Karpas-422 (cell line): ENCODE measurements at regions not wholly inside any gene's neighbourhood (a gene's known extent, or its start where the extent isn't known, plus 50 kb on each side); places are given as distances from the start of the nearest gene placed in this dataset.
A peak's percentile ranks its signal among the peaks of the same experiment; 100 is the strongest.

ENCODE experiments used
- DNase-seq: peaks from one replicate; pipeline ENCODE4 v3.0.0-alpha.2; 2015
- H2AFZ ChIP-seq: fragments of 200-600 bp; sonication (generic); 2 replicates; pipeline ENCODE4 v1.6.1; 2014; ENCODE audit warnings: antibody characterized with exemption, low read length, mixed read lengths
- H3K27ac ChIP-seq: fragments of 200-600 bp; sonication (generic); 2 replicates; pipeline ENCODE4 v1.5.1; 2014; ENCODE audit warnings: mild to moderate bottlenecking, low read length, moderate library complexity
- H3K27me3 ChIP-seq: fragments of 200-600 bp; sonication (generic); 2 replicates; pipeline ENCODE4 v1.6.1; 2014; ENCODE audit warnings: low read length, mixed read lengths
- H3K36me3 ChIP-seq: fragments of 200-600 bp; sonication (generic); 2 replicates; pipeline ENCODE4 v1.6.1; 2014; ENCODE audit warnings: low read length, mixed read lengths; ENCODE audit not compliant: insufficient read depth
- H3K4me1 ChIP-seq: fragments of 200-600 bp; sonication (generic); 2 replicates; pipeline ENCODE4 v1.6.1; 2014; ENCODE audit warnings: mild to moderate bottlenecking, low read length, mixed read lengths
- H3K4me2 ChIP-seq: fragments of 200-600 bp; sonication (generic); 2 replicates; pipeline ENCODE4 v1.6.1; 2014; ENCODE audit warnings: low read length, low read depth, mild to moderate bottlenecking; ENCODE audit not compliant: poor library complexity, severe bottlenecking
- H3K4me3 ChIP-seq: fragments of 200-600 bp; sonication (generic); 2 replicates; pipeline ENCODE4 v1.5.1; 2014; ENCODE audit warnings: mild to moderate bottlenecking, antibody characterized with exemption, low read length, mixed read lengths
- H3K79me2 ChIP-seq: fragments of 200-600 bp; sonication (generic); 2 replicates; pipeline ENCODE4 v1.6.1; 2014; ENCODE audit warnings: mild to moderate bottlenecking, low read length, mixed read lengths
- H3K9ac ChIP-seq: fragments of 200-600 bp; sonication (generic); 2 replicates; pipeline ENCODE4 v1.6.0; 2014; ENCODE audit warnings: low read length
- H3K9me2 ChIP-seq: fragments of 200-600 bp; sonication (generic), shearing (Covaris generic); replicated peaks from 2 replicates; pipeline ENCODE4 v1.6.0; 2014; ENCODE audit warnings: mild to moderate bottlenecking, low read length, moderate library complexity; ENCODE audit not compliant: insufficient read depth
- H3K9me3 ChIP-seq: fragments of 300-700, 200-600 bp; sonication (generic); 2 replicates; pipeline ENCODE4 v1.6.1; 2014; ENCODE audit warnings: low read length, mixed read lengths
- H4K20me1 ChIP-seq: fragments of 200-600 bp; sonication (generic); 2 replicates; pipeline ENCODE4 v1.6.1; 2014; ENCODE audit warnings: mild to moderate bottlenecking, antibody characterized with exemption, low read length, low read depth; ENCODE audit not compliant: insufficient read depth

DNA sequence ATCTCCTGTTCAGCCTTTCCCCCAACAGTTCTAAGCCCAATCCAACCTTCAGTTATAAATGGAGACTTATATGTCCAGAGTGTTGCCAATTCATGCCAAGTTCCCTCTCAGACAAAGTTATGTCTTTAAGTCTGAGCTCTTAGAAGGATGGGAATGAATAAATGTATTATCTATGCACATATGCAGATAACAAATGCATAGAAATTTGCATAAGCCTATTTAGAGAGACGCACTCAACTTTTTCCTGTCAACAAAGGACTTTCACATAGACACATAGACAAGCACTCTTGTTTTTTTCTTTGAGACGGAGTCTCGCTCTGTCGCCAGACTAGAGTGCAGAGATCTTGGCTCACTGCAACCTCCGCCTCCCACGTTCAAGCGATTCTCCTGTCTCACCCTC lies 95.1 kb downstream of the SOX9 start:
- Histone ChIP-seq H4K20me1 (no peaks in the 10 kb centered on the region), H3K4me2 (no peak overlapping the region), H3K36me3 (no peaks in the 10 kb centered on the region), H2AFZ (no peak overlapping the region), H3K9me3 (no peaks in the 10 kb centered on the region), H3K27me3 (no peaks in the 10 kb centered on the region), H3K4me3 (no peak overlapping the region), H3K27ac (no peak overlapping the region), H3K4me1 (peaks cover 21% of the 10 kb centered on the region), H3K9me2 (no peaks in the 10 kb centered on the region), H3K79me2 (no peaks in the 10 kb centered on the region), H3K9ac (no peak overlapping the region)
- DNase-seq, result no peak

DNA sequence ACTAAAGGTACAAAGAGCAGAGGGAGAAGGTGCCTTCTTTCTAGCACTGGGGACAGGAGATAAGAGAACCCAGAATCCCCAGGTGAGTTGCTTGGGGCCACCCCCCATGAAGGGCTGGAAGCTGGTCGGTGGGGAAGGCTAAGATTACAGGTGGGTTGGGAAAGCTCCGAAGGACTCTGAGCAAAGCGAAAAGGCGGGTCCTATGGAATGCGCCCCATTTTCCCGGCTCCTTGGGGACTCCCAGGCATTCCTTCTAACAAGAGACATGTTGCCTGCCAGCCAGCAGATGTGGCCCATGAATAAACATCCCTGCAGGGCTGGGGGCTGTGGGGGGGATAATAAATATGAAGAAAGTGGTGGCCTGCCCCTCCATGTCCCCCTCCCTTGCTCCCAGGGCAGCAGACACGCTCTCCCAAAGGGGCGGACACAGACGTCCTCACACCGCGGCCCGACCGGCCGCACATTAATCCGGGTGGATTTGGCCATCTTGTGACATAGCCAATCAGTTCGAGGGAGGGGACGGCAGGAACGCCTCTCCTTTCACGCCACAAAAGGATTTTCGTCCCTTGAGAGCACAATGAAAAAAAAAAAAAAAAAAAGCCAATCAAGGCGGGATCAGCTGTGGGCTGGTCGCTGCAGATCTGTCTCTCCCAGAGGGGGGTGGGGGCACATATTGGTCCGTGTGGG lies 98.5 kb downstream of the SOX9 start:
- Histone ChIP-seq H2AFZ (no peak overlapping the region), H4K20me1 (no peaks in the 10 kb centered on the region), H3K9me2 (no peaks in the 10 kb centered on the region), H3K36me3 (no peaks in the 10 kb centered on the region), H3K9me3 (no peaks in the 10 kb centered on the region), H3K79me2 (no peaks in the 10 kb centered on the region), H3K27ac (no peak overlapping the region), H3K27me3 (no peaks in the 10 kb centered on the region), H3K4me3 (no peak overlapping the region), H3K9ac (no peak overlapping the region), H3K4me1 (peaks cover 31% of the 10 kb centered on the region), H3K4me2 (no peak overlapping the region)
- no peak for DNase-seq

DNA sequence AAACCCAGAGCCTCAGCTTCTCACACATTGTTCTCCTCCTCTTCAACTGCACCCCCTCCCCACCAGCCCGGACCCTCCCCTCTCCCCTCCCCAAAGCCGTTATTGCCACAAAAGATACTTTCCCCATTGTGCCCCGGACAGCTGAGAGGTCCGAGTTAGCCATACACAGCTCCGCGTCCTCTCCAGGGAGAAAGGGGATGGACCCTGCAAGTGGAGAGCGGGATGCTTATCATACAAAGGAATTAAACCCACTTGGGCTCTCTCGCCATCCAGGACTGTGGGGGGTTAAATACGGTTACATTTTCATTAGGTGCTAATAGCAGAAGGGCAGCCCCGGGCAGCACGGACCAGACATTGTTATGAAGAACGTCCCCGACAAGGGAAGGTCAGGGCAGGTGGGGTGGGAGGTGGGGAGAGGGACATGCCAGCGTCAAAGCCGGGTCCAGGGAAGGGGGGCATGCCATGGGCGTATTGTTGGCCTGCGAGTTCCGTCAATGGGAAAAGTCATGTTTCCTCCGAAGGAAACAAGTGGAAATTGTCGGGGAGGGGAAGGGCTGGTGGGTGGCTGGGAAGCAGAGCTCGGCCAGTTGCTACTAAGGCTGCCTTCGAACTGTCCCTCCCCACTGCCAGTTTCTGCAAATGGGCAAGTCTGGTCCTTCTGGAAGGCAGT lies 99.1 kb downstream of the SOX9 start:
- Histone ChIP-seq H2AFZ (no peak overlapping the region), H3K4me2 (no peak overlapping the region), H3K4me3 (no peak overlapping the region), H3K27ac (no peak overlapping the region), H3K79me2 (no peaks in the 10 kb centered on the region), H3K27me3 (no peaks in the 10 kb centered on the region), H3K4me1 (peaks cover 29% of the 10 kb centered on the region), H3K9me3 (no peaks in the 10 kb centered on the region), H3K9ac (no peak overlapping the region), H3K36me3 (no peaks in the 10 kb centered on the region), H4K20me1 (no peaks in the 10 kb centered on the region), H3K9me2 (no peaks in the 10 kb centered on the region)
- DNase-seq, result no peak

DNA sequence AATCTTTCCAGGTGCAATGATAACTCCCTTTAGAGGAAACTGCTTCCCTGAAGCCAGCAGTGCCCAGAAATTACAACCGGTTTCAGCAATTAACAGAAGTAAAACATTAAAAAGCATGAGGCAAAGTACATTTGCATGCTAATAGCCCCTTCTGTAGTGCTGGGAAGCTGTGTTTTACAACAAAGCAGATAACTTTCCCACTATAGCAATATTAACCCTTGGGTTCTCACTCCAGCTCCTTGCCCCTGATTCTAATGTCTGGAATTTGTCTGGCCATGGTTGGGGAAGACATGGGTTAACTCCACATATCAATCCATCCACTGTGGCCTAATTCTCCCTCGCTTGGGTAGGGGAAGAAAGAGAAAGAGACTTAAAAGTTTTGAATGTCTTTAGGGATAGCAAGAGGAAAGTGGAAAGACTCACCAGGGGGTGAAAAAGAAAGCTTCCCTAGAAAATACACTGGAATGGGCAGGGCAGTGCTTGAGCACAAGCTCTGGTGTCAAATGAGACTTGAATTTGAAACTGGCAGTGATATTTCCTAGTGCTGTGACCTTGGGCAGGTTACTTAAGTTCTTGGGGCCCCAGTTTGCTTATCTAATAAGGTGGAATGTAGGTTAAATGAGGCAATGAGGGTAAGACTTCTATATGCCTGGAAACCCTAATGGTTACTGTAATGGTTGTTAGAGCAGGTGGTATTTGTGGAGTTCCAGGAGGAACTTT lies 102.0 kb downstream of the SOX9 start:
- no peak for DNase-seq
- Histone ChIP-seq H3K79me2 (no peaks in the 10 kb centered on the region), H3K4me2 (peak overlapping the region; percentile 24), H2AFZ (no peak overlapping the region; the same call in 1 of the 2 replicates), H3K9me3 (no peaks in the 10 kb centered on the region), H3K4me1 (peaks cover 15% of the 10 kb centered on the region), H3K27me3 (no peaks in the 10 kb centered on the region), H4K20me1 (no peaks in the 10 kb centered on the region), H3K27ac (no peak overlapping the region), H3K4me3 (no peak overlapping the region), H3K9ac (no peak overlapping the region), H3K36me3 (no peaks in the 10 kb centered on the region), H3K9me2 (no peaks in the 10 kb centered on the region)

DNA sequence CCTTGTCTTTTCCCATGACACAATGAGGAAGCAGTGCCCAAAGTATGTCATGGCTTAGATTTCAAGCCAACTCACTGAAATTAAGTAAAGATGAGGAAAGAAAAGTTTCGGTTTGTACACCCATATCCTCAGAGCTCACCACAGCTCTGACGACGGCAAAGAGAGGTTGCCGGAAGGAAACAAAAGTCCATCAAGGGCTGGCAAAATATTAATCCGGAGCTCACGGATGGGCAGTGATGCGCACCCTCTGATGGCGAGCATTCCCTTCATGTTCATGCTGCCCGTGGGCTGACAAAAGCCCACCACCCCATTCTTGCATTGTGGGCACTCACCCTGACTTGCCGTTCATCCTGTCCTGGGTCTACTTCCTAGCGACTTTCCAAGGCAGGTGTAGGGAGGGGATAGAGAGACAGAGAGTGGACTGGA lies 103.1 kb downstream of the SOX9 start:
- Histone ChIP-seq H3K4me2 (no peak overlapping the region), H2AFZ (no peak overlapping the region), H3K36me3 (no peaks in the 10 kb centered on the region), H3K9me2 (no peaks in the 10 kb centered on the region), H3K4me3 (no peak overlapping the region), H3K27ac (no peak overlapping the region), H3K9me3 (no peaks in the 10 kb centered on the region), H3K4me1 (peaks cover 15% of the 10 kb centered on the region), H4K20me1 (no peaks in the 10 kb centered on the region), H3K9ac (no peak overlapping the region), H3K79me2 (no peaks in the 10 kb centered on the region), H3K27me3 (no peaks in the 10 kb centered on the region)
- no peak for DNase-seq

DNA sequence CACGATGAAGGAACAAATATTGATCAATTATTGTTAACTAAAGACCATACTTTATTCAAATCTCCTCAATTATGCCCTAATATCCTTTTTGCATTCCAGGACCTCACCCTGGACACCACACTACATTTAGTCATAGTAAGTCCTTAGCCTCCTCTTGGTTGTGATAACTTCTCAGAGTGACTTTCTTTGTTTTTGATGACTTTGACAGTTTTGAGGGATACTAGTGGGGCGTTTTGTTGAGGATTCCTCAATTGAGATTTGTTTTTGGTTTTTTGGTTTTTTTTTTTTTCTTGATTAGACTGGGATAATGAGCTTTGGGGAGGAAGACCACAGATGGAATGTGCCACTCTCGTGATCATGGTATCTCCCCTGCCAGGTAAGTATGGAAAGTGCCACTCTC lies 105.5 kb downstream of the SOX9 start:
- H2AFZ ChIP-seq, result no peak overlapping the region
- no peak overlapping the region for H3K27ac ChIP-seq
- no peak for DNase-seq
- peaks cover 10% of the 10 kb centered on the region for H3K4me1 ChIP-seq
- H3K9ac ChIP-seq, result no peak overlapping the region
- H3K9me2 ChIP-seq, result no peaks in the 10 kb centered on the region
- H3K9me3 ChIP-seq, result no peaks in the 10 kb centered on the region
- no peaks in the 10 kb centered on the region for H3K36me3 ChIP-seq
- no peaks in the 10 kb centered on the region for H3K27me3 ChIP-seq
- no peaks in the 10 kb centered on the region for H3K79me2 ChIP-seq
- no peaks in the 10 kb centered on the region for H4K20me1 ChIP-seq
- no peak overlapping the region for H3K4me2 ChIP-seq
- H3K4me3 ChIP-seq, result no peak overlapping the region

DNA sequence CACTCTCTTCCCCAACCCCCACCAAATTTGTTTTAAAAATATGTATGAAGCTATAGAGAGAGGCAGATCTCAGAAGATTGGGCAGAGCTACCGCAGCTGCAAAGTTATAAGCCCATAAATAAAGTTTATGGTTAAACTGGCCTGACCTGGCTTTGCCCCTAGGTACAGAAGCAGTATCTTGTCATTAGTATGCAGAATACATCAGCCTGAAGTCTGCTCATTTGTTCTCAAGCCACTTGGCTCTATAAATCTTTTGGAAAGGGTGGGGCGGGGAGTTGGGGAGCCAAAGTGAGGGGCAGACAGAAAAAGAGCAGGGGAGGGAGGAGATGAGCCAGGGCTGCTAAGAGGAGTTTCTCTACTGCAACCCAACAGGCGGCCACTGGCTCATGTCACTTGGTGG lies 113.2 kb downstream of the SOX9 start:
- Histone ChIP-seq H3K9me3 (no peaks in the 10 kb centered on the region), H3K4me2 (peak overlapping the region; percentile 56), H3K4me1 (peaks cover 51% of the 10 kb centered on the region), H3K27ac (peak overlapping the region; percentile 89), H3K27me3 (peaks cover 2% of the 10 kb centered on the region; the same call in 1 of the 2 replicates), H3K9me2 (no peaks in the 10 kb centered on the region), H3K9ac (peak overlapping the region; percentile 54), H3K79me2 (no peaks in the 10 kb centered on the region), H4K20me1 (no peaks in the 10 kb centered on the region), H2AFZ (no peak overlapping the region), H3K4me3 (no peak overlapping the region), H3K36me3 (no peaks in the 10 kb centered on the region; the same call in 1 of the 2 replicates)
- DNase-seq, result no peak

DNA sequence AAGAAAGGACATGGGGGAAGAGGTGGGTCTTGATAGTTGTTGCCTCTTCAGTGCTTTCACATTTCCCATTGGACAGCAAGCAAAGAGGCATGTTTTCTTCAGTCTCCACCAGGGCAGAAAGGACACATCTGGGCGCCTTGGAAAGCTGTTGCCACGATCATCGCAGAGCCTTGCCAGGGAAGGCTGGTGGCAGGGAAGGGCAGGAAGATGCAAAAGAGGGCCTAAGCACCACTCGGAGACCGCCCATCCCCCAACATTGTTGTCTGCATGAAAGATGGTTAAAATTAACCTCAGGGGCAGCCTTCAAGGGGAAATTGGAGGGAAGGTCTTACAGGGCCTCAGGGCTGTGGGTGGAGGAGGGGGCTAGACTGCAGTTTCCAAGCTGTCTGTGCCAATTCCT lies 114.2 kb downstream of the SOX9 start:
- peaks cover 2% of the 10 kb centered on the region; the same call in 1 of the 2 replicates for H3K27me3 ChIP-seq
- no peaks in the 10 kb centered on the region for H3K9me3 ChIP-seq
- no peaks in the 10 kb centered on the region for H3K79me2 ChIP-seq
- H4K20me1 ChIP-seq, result no peaks in the 10 kb centered on the region
- peak overlapping the region; percentile 54 for H3K9ac ChIP-seq
- H3K27ac ChIP-seq, result peak overlapping the region; percentile 89
- no peaks in the 10 kb centered on the region; the same call in 1 of the 2 replicates for H3K36me3 ChIP-seq
- peaks cover 51% of the 10 kb centered on the region for H3K4me1 ChIP-seq
- peak overlapping the region; percentile 56 for H3K4me2 ChIP-seq
- H3K9me2 ChIP-seq, result no peaks in the 10 kb centered on the region
- H2AFZ ChIP-seq, result no peak overlapping the region
- peak overlapping the region; percentile 6; the same call in 1 of the 2 replicates for H3K4me3 ChIP-seq
- no peak for DNase-seq
